Fibroblast of lung (primary cell): ENCODE measurements at regions not wholly inside any gene's neighbourhood (a gene's known extent, or its start where the extent isn't known, plus 50 kb on each side); places are given as distances from the start of the nearest gene placed in this dataset.

Source experiments
- DNase-seq, 2 donors: peaks; one replicate each; pipeline versions ENCODE4 v3.0.0 to v3.0.0-alpha.2; 2010; ENCODE audit warnings: low read depth in 2 of 2
- H2AFZ ChIP-seq: 2 replicates; pipeline ENCODE4 v1.5.1; 2012; ENCODE audit warnings: low read length, control low read depth, inconsistent platforms
- H3K27ac ChIP-seq: 2 replicates; pipeline ENCODE4 v1.5.1; 2011; ENCODE audit warnings: low read length, control low read depth; ENCODE audit not compliant: insufficient read depth
- H3K27me3 ChIP-seq: 2 replicates; pipeline ENCODE4 v1.5.1; 2011; ENCODE audit warnings: mild to moderate bottlenecking, low read length; ENCODE audit not compliant: control insufficient read depth, insufficient read depth
- H3K36me3 ChIP-seq: 2 replicates; pipeline ENCODE4 v1.5.1; 2011; ENCODE audit warnings: low read length; ENCODE audit not compliant: control insufficient read depth, insufficient read depth
- H3K4me1 ChIP-seq: 2 replicates; pipeline ENCODE4 v1.5.1; 2011; ENCODE audit warnings: low read length; ENCODE audit not compliant: control insufficient read depth, insufficient read depth; ENCODE audit errors: extremely low read depth
- H3K4me2 ChIP-seq: 2 replicates; pipeline ENCODE4 v1.5.1; 2011; ENCODE audit warnings: low read length, control low read depth; ENCODE audit not compliant: insufficient read depth; ENCODE audit errors: extremely low read depth
- H3K4me3 ChIP-seq, 4 experiments: fragments of 200-600 bp in 1 of 4; sonication (generic) in 1 of 4; replicated peaks in 1 of 4; 2 replicates each; pipeline ENCODE4 v1.5.1; 2011 to 2016; ENCODE audit warnings: low read length in 4 of 4, low read depth in 3 of 4, mild to moderate bottlenecking in 3 of 4, control low read depth in 2 of 4, inconsistent platforms in 1 of 4, mixed read lengths in 1 of 4; ENCODE audit not compliant: insufficient read depth in 1 of 4; ENCODE audit errors: control extremely low read depth in 1 of 4
- H3K79me2 ChIP-seq: 2 replicates; pipeline ENCODE4 v1.5.1; 2012; ENCODE audit warnings: mild to moderate bottlenecking, low read length, inconsistent platforms; ENCODE audit not compliant: control insufficient read depth, insufficient read depth
- H3K9ac ChIP-seq: 2 replicates; pipeline ENCODE4 v1.5.1; 2011; ENCODE audit warnings: mild to moderate bottlenecking, low read length, control low read depth; ENCODE audit not compliant: insufficient read depth
- H3K9me3 ChIP-seq: 2 replicates; pipeline ENCODE4 v1.5.1; 2012; ENCODE audit warnings: low read depth, low read length; ENCODE audit not compliant: control insufficient read depth, insufficient read depth
- H4K20me1 ChIP-seq: 2 replicates; pipeline ENCODE4 v1.5.1; 2011; ENCODE audit warnings: low read length; ENCODE audit not compliant: control insufficient read depth, insufficient read depth; ENCODE audit errors: extremely low read depth
- EZH2 ChIP-seq: IDR thresholded peaks from 2 replicates; pipeline ENCODE4 v1.5.1; 2012; ENCODE audit warnings: low read length, control low read depth, mild to moderate bottlenecking; ENCODE audit errors: missing control alignments
- TF ChIP-seq, protein P1 (sequence below), 2 donors: IDR thresholded peaks in 1 of 2; conservative IDR thresholded peaks in 1 of 2; 1 replicate in 1 of 2; 2 replicates in 1 of 2; pipeline ENCODE4 v1.5.1; 2011 to 2012; ENCODE audit warnings: low read length in 2 of 2, control low read depth in 1 of 2, inconsistent platforms in 1 of 2, low read depth in 1 of 2, mild to moderate bottlenecking in 1 of 2

DNA sequence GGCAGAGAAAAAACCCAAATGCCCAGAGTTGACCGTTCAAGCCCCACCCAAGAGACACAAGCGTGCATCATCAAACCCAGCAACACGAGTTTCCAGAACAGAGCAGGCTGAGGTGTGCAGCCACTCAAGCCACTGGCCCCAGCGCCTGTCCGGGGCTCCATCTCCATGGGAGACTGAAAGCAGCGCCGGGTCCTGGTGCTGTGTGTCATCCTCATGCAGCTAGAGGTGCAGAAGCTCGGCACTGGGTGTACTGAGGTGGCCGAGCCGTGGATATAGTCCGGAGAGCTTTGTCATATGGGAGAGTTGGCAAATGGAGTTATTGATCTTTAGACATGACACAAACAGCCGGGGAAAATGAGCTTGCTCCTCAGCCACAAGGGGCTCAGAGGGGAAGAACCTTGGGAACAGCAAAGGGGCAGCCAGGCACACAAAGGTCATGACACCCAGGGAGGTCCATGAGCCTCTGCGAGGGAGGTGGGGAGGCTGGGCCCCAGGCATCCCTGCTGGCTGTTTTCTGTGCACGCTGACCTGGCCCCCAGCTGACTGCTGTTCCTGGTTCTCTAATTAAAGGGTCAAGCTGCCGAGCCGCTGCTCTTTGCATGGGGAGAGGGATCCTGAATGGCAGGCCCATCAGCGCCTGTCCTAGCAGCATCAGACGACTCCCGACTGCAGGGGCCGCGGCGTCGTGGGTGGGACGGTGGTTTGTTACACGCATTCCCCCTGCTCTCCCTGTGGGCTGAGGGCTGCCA lies 145.4 kb upstream of the SFSWAP start:
- H3K9me3 ChIP-seq, result no peaks in the 10 kb centered on the region
- no peaks in the 10 kb centered on the region for H3K79me2 ChIP-seq
- no peaks in the 10 kb centered on the region for H4K20me1 ChIP-seq
- no peak overlapping the region for H3K9ac ChIP-seq
- H3K4me3 ChIP-seq, result no peak overlapping the region
- no peak for DNase-seq
- H3K4me2 ChIP-seq, result no peak overlapping the region
- no peak for TF ChIP-seq EZH2
- TF ChIP-seq, protein P1, sequence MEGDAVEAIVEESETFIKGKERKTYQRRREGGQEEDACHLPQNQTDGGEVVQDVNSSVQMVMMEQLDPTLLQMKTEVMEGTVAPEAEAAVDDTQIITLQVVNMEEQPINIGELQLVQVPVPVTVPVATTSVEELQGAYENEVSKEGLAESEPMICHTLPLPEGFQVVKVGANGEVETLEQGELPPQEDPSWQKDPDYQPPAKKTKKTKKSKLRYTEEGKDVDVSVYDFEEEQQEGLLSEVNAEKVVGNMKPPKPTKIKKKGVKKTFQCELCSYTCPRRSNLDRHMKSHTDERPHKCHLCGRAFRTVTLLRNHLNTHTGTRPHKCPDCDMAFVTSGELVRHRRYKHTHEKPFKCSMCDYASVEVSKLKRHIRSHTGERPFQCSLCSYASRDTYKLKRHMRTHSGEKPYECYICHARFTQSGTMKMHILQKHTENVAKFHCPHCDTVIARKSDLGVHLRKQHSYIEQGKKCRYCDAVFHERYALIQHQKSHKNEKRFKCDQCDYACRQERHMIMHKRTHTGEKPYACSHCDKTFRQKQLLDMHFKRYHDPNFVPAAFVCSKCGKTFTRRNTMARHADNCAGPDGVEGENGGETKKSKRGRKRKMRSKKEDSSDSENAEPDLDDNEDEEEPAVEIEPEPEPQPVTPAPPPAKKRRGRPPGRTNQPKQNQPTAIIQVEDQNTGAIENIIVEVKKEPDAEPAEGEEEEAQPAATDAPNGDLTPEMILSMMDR (conservative IDR thresholded peaks at IDR 0.05 in 1 of 2, IDR thresholded peaks at IDR 0.05 in 1 of 2; ENCODE audit: low read depth in 1 of 2, low read length in 2 of 2), result no peak
- no peaks in the 10 kb centered on the region for H3K4me1 ChIP-seq
- H3K36me3 ChIP-seq, result no peaks in the 10 kb centered on the region
- H3K27ac ChIP-seq, result no peak overlapping the region
- no peaks in the 10 kb centered on the region for H3K27me3 ChIP-seq
- no peak overlapping the region for H2AFZ ChIP-seq

DNA sequence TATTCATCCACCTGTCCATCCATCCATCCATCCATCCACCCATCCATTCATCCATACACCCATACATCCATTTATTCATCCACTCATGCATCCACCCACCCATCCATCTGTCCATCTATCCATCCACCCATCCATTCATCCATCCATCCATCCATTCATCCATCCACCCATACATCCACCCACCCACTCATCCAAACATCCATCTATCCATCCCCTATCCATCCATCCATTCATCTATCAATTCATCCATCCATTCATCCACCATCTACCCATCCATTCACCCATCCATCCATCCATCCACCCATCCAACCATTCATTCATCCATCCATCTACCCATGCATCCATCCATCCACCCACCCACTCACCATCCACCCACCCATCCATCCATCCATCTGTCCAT lies 142.6 kb upstream of the SFSWAP start:
- no peaks in the 10 kb centered on the region for H3K36me3 ChIP-seq
- H3K27me3 ChIP-seq, result no peaks in the 10 kb centered on the region
- H3K27ac ChIP-seq, result no peak overlapping the region
- H4K20me1 ChIP-seq, result no peaks in the 10 kb centered on the region
- no peak overlapping the region for H3K4me2 ChIP-seq
- H3K4me3 ChIP-seq, result no peak overlapping the region
- TF ChIP-seq, protein P1 (conservative IDR thresholded peaks at IDR 0.05 in 1 of 2, IDR thresholded peaks at IDR 0.05 in 1 of 2; ENCODE audit: low read depth in 1 of 2, low read length in 2 of 2), result no peak
- no peak for TF ChIP-seq EZH2
- H3K4me1 ChIP-seq, result no peaks in the 10 kb centered on the region
- H3K79me2 ChIP-seq, result no peaks in the 10 kb centered on the region
- no peak for DNase-seq
- no peak overlapping the region for H2AFZ ChIP-seq
- no peaks in the 10 kb centered on the region for H3K9me3 ChIP-seq
- no peak overlapping the region for H3K9ac ChIP-seq

DNA sequence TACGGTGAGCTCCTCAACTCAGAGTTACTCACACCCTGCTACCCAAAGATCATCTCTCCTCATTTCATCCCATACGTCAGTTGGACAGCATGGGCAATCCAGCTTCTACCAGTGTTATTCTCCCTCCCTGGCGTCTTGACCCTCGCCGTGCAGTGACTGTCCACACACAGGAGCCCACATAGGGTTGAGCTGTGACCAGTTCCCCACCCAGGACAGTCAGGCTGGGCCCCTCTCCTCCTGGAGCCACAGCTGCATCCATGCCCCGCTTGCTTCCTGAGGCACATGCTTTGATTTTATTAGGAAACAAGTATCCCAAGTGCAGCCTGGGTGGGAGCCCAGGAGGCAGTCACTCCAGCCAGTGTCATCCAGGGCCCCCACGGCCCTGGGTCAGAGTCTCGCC lies 140.3 kb upstream of the SFSWAP start:
- no peaks in the 10 kb centered on the region for H3K4me1 ChIP-seq
- TF ChIP-seq EZH2, result no peak
- TF ChIP-seq, protein P1 (conservative IDR thresholded peaks at IDR 0.05 in 1 of 2, IDR thresholded peaks at IDR 0.05 in 1 of 2; ENCODE audit: low read depth in 1 of 2, low read length in 2 of 2), result no peak
- H4K20me1 ChIP-seq, result no peaks in the 10 kb centered on the region
- no peak overlapping the region for H3K4me2 ChIP-seq
- DNase-seq, result no peak
- no peak overlapping the region for H3K9ac ChIP-seq
- no peak overlapping the region for H3K4me3 ChIP-seq
- no peaks in the 10 kb centered on the region for H3K36me3 ChIP-seq
- no peaks in the 10 kb centered on the region for H3K79me2 ChIP-seq
- no peak overlapping the region for H2AFZ ChIP-seq
- H3K27ac ChIP-seq, result no peak overlapping the region
- H3K27me3 ChIP-seq, result no peaks in the 10 kb centered on the region
- H3K9me3 ChIP-seq, result no peaks in the 10 kb centered on the region
